GM23338 (cell line): ENCODE measurements at regions not wholly inside any gene's neighbourhood (a gene's known extent, or its start where the extent isn't known, plus 50 kb on each side); places are given as distances from the start of the nearest gene placed in this dataset.

Experiments
- ATAC-seq: fragments of 200-7000 bp; cut with Tn5 transposase; 3 replicates; pipeline ENCODE4 v1.9.1; 2020
- DNase-seq: peaks from one replicate; pipeline ENCODE4 v3.0.0-alpha.2; 2015; ENCODE audit warnings: low spot score
- H2AFZ ChIP-seq: fragments of 200-600 bp; sonication (generic); 2 replicates; pipeline ENCODE4 v1.8.0; 2016; ENCODE audit warnings: antibody characterized with exemption, mild to moderate bottlenecking, moderate library complexity
- H3F3A ChIP-seq: fragments of 200-600 bp; sonication (generic); replicated peaks from 2 replicates; pipeline ENCODE4 v1.8.0; 2017; ENCODE audit warnings: antibody characterized with exemption, mixed run types, low read depth
- H3K27ac ChIP-seq: fragments of 200-600 bp; sonication (generic); 2 replicates; pipeline ENCODE4 v1.6.1; 2016; ENCODE audit warnings: low read depth
- H3K27me3 ChIP-seq: fragments of 200-600 bp; sonication (generic); 2 replicates; pipeline ENCODE4 v1.8.0; 2016; ENCODE audit warnings: mild to moderate bottlenecking, mixed run types, moderate library complexity; ENCODE audit not compliant: insufficient read depth
- H3K36me3 ChIP-seq: fragments of 200-600 bp; sonication (generic); 2 replicates; pipeline ENCODE4 v1.8.0; 2016; ENCODE audit warnings: mild to moderate bottlenecking; ENCODE audit not compliant: insufficient read depth
- H3K4me1 ChIP-seq: fragments of 200-600 bp; sonication (generic); 2 replicates; pipeline ENCODE4 v1.8.0; 2016; ENCODE audit warnings: mild to moderate bottlenecking, moderate library complexity; ENCODE audit not compliant: insufficient read depth
- H3K4me2 ChIP-seq: fragments of 200-600 bp; sonication (generic); 2 replicates; pipeline ENCODE4 v1.7.1; 2017; ENCODE audit warnings: mixed run types
- H3K4me3 ChIP-seq: fragments of 200-600 bp; sonication (generic); 2 replicates; pipeline ENCODE4 v1.6.1; 2016; ENCODE audit warnings: mixed run types
- H3K79me2 ChIP-seq: fragments of 200-600 bp; sonication (generic); replicated peaks from 2 replicates; pipeline ENCODE4 v1.8.0; 2017; ENCODE audit warnings: mild to moderate bottlenecking; ENCODE audit not compliant: insufficient read depth
- H3K9me2 ChIP-seq: fragments of 200-600 bp; sonication (generic); 2 replicates; pipeline ENCODE4 v1.8.0; 2017; ENCODE audit not compliant: insufficient read depth
- H4K20me1 ChIP-seq: fragments of 200-600 bp; sonication (generic); replicated peaks from 2 replicates; pipeline ENCODE4 v1.8.0; 2017; ENCODE audit warnings: mild to moderate bottlenecking; ENCODE audit not compliant: insufficient read depth
- H3K27ac Mint-ChIP-seq: 2 replicates; pipeline ENCODE4 v1.8.0; 2020; ENCODE audit warnings: inconsistent platforms, mild to moderate bottlenecking, moderate library complexity, mixed read lengths
- H3K27me3 Mint-ChIP-seq: 3 replicates; pipeline ENCODE4 v1.8.0; 2022; ENCODE audit warnings: low read depth, mild to moderate bottlenecking, moderate library complexity, mixed read lengths, inconsistent platforms; ENCODE audit not compliant: insufficient read depth, poor library complexity
- H3K36me3 Mint-ChIP-seq: 3 replicates; pipeline ENCODE4 v1.8.0; 2021; ENCODE audit warnings: low read depth, mild to moderate bottlenecking, inconsistent platforms, moderate library complexity, mixed read lengths
- H3K4me1 Mint-ChIP-seq: 3 replicates; pipeline ENCODE4 v1.8.0; 2020; ENCODE audit warnings: mild to moderate bottlenecking, inconsistent platforms, mixed read lengths
- H3K4me3 Mint-ChIP-seq: 3 replicates; pipeline ENCODE4 v1.8.0; 2021; ENCODE audit warnings: moderate library complexity, mild to moderate bottlenecking, inconsistent platforms, mixed read lengths
- H3K9me3 Mint-ChIP-seq: 3 replicates; pipeline ENCODE4 v1.8.0; 2020; ENCODE audit warnings: moderate library complexity, mild to moderate bottlenecking, inconsistent platforms, mixed read lengths
- CREB1 ChIP-seq: fragments of 250-450 bp; sonication (Bioruptor Pico); IDR thresholded peaks from 2 replicates; pipeline ENCODE4 v1.5.0; 2020; ENCODE audit warnings: low read depth, mild to moderate bottlenecking, moderate library complexity
- EZH2 ChIP-seq: fragments of 200-600 bp; sonication (generic); IDR thresholded peaks from one replicate; pipeline ENCODE4 v1.8.0; 2017; ENCODE audit warnings: antibody characterized with exemption, mild to moderate bottlenecking, low read depth; ENCODE audit not compliant: unreplicated experiment
- EZH2phosphoT487 ChIP-seq: fragments of 200-600 bp; sonication (generic); IDR thresholded peaks from one replicate; pipeline ENCODE4 v1.8.1; 2018; ENCODE audit warnings: antibody characterized with exemption; ENCODE audit not compliant: unreplicated experiment
- JUNB ChIP-seq: IDR thresholded peaks from one replicate; pipeline ENCODE4 v1.6.1; 2016; ENCODE audit warnings: antibody characterized with exemption; ENCODE audit not compliant: unreplicated experiment
- NANOG ChIP-seq: IDR thresholded peaks from 2 replicates; pipeline ENCODE4 v1.6.1; 2016; ENCODE audit warnings: antibody characterized with exemption, borderline replicate concordance
- POLR2AphosphoS5 ChIP-seq: IDR thresholded peaks from 2 replicates; pipeline ENCODE4 v1.6.1; 2016; ENCODE audit warnings: antibody characterized with exemption, low read depth
- ZNF114 ChIP-seq: fragments of 250-450 bp; sonication (Bioruptor Pico); IDR thresholded peaks from 2 replicates; pipeline ENCODE4 v1.5.0; 2020; ENCODE audit warnings: mild to moderate bottlenecking, moderate library complexity
- ZNF331 ChIP-seq: fragments of 250-450 bp; sonication (Bioruptor Pico); IDR thresholded peaks from 2 replicates; pipeline ENCODE4 v1.5.0; 2020; ENCODE audit warnings: low read depth, mild to moderate bottlenecking, moderate library complexity
- TF ChIP-seq, protein P1 (sequence below): fragments of 250-450 bp; sonication (Bioruptor Pico); IDR thresholded peaks from 2 replicates; pipeline ENCODE4 v1.5.0; 2020; ENCODE audit warnings: mild to moderate bottlenecking, moderate library complexity
- TF ChIP-seq, protein P2 (sequence below), 2 experiments: fragments of 200-600 bp in 1 of 2; sonication (generic) in 1 of 2; conservative IDR thresholded peaks; 2 replicates each; pipeline versions ENCODE4 v1.5.1 to v1.6.1; 2016 to 2017; ENCODE audit warnings: antibody characterized with exemption in 2 of 2, low read depth in 2 of 2, mild to moderate bottlenecking in 2 of 2, moderate library complexity in 1 of 2
- TF ChIP-seq, protein P3 (sequence below): IDR thresholded peaks from 2 replicates; pipeline ENCODE4 v1.6.1; 2016; ENCODE audit warnings: antibody characterized with exemption

DNA sequence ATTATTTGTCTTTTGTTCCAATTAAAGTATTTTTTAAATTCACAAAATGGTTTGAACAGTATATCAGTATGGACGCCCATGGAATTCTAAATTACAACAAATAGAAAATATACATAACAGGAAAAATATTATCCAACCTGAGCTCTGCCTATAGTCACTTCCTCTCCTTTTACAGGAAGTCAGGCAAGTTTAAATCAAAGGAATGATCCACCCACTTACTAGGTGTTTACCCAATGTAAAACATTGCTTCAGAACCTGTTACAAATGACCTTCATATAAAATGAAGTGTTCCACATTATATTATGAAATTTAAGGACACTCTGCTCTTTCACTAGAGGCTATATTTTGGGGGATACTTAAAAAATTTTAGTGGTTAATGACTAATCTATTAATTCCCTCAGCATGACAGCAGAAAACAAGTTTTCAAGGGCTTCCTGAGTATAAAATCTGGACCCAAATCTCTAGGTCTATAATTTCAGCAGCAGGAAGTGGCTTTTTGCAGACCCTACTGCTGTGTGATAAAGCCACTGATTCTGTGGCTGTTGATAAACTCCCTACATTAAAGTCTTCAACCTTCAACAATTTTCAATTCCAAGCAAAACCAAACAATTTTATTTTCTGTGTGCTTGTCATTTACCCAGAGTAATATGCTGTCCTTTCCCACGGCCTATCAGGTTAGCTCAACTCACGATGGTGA lies 722.6 kb downstream of the GATA3 start:
- peak overlapping the region; percentile 40; the same call in 1 of the 2 replicates for H2AFZ ChIP-seq
- H3K27ac ChIP-seq, result no peak overlapping the region
- no peak overlapping the region for H3K4me3 ChIP-seq
- no peaks in the 10 kb centered on the region for H3K79me2 ChIP-seq
- Mint-ChIP-seq H3K9me3 (no peaks in the 10 kb centered on the region), H3K4me1 (no peaks in the 10 kb centered on the region; the same call in 2 of the 3 replicates), H3K27ac (no peak overlapping the region), H3K27me3 (no peaks in the 10 kb centered on the region), H3K36me3 (no peaks in the 10 kb centered on the region), H3K4me3 (no peak overlapping the region)
- no peaks in the 10 kb centered on the region for H3K36me3 ChIP-seq
- ATAC-seq, result no peak
- no peaks in the 10 kb centered on the region for H3F3A ChIP-seq
- DNase-seq, result no peak
- TF ChIP-seq, protein P1, sequence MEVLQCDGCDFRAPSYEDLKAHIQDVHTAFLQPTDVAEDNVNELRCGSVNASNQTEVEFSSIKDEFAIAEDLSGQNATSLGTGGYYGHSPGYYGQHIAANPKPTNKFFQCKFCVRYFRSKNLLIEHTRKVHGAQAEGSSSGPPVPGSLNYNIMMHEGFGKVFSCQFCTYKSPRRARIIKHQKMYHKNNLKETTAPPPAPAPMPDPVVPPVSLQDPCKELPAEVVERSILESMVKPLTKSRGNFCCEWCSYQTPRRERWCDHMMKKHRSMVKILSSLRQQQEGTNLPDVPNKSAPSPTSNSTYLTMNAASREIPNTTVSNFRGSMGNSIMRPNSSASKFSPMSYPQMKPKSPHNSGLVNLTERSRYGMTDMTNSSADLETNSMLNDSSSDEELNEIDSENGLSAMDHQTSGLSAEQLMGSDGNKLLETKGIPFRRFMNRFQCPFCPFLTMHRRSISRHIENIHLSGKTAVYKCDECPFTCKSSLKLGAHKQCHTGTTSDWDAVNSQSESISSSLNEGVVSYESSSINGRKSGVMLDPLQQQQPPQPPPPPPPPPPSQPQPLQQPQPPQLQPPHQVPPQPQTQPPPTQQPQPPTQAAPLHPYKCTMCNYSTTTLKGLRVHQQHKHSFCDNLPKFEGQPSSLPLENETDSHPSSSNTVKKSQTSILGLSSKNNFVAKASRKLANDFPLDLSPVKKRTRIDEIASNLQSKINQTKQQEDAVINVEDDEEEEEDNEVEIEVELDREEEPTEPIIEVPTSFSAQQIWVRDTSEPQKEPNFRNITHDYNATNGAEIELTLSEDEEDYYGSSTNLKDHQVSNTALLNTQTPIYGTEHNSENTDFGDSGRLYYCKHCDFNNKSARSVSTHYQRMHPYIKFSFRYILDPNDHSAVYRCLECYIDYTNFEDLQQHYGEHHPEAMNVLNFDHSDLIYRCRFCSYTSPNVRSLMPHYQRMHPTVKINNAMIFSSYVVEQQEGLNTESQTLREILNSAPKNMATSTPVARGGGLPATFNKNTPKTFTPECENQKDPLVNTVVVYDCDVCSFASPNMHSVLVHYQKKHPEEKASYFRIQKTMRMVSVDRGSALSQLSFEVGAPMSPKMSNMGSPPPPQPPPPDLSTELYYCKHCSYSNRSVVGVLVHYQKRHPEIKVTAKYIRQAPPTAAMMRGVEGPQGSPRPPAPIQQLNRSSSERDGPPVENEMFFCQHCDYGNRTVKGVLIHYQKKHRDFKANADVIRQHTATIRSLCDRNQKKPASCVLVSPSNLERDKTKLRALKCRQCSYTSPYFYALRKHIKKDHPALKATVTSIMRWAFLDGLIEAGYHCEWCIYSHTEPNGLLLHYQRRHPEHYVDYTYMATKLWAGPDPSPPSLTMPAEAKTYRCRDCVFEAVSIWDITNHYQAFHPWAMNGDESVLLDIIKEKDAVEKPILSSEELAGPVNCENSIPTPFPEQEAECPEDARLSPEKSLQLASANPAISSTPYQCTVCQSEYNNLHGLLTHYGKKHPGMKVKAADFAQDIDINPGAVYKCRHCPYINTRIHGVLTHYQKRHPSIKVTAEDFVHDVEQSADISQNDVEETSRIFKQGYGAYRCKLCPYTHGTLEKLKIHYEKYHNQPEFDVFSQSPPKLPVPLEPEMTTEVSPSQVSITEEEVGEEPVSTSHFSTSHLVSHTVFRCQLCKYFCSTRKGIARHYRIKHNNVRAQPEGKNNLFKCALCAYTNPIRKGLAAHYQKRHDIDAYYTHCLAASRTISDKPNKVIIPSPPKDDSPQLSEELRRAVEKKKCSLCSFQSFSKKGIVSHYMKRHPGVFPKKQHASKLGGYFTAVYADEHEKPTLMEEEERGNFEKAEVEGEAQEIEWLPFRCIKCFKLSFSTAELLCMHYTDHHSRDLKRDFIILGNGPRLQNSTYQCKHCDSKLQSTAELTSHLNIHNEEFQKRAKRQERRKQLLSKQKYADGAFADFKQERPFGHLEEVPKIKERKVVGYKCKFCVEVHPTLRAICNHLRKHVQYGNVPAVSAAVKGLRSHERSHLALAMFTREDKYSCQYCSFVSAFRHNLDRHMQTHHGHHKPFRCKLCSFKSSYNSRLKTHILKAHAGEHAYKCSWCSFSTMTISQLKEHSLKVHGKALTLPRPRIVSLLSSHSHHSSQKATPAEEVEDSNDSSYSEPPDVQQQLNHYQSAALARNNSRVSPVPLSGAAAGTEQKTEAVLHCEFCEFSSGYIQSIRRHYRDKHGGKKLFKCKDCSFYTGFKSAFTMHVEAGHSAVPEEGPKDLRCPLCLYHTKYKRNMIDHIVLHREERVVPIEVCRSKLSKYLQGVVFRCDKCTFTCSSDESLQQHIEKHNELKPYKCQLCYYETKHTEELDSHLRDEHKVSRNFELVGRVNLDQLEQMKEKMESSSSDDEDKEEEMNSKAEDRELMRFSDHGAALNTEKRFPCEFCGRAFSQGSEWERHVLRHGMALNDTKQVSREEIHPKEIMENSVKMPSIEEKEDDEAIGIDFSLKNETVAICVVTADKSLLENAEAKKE (CRISPR knock-in tag), result no peak
- TF ChIP-seq ZNF331 (CRISPR knock-in tag), result no peak
- TF ChIP-seq POLR2AphosphoS5, result no peak
- TF ChIP-seq ZNF114 (CRISPR knock-in tag), result no peak
- no peak for TF ChIP-seq EZH2phosphoT487
- TF ChIP-seq CREB1, result no peak
- TF ChIP-seq, protein P2, sequence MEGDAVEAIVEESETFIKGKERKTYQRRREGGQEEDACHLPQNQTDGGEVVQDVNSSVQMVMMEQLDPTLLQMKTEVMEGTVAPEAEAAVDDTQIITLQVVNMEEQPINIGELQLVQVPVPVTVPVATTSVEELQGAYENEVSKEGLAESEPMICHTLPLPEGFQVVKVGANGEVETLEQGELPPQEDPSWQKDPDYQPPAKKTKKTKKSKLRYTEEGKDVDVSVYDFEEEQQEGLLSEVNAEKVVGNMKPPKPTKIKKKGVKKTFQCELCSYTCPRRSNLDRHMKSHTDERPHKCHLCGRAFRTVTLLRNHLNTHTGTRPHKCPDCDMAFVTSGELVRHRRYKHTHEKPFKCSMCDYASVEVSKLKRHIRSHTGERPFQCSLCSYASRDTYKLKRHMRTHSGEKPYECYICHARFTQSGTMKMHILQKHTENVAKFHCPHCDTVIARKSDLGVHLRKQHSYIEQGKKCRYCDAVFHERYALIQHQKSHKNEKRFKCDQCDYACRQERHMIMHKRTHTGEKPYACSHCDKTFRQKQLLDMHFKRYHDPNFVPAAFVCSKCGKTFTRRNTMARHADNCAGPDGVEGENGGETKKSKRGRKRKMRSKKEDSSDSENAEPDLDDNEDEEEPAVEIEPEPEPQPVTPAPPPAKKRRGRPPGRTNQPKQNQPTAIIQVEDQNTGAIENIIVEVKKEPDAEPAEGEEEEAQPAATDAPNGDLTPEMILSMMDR (conservative IDR thresholded peaks at IDR 0.05; ENCODE audit: low read depth in 2 of 2), result no peak
- no peak for TF ChIP-seq EZH2
- no peak for TF ChIP-seq NANOG
- TF ChIP-seq, protein P3, sequence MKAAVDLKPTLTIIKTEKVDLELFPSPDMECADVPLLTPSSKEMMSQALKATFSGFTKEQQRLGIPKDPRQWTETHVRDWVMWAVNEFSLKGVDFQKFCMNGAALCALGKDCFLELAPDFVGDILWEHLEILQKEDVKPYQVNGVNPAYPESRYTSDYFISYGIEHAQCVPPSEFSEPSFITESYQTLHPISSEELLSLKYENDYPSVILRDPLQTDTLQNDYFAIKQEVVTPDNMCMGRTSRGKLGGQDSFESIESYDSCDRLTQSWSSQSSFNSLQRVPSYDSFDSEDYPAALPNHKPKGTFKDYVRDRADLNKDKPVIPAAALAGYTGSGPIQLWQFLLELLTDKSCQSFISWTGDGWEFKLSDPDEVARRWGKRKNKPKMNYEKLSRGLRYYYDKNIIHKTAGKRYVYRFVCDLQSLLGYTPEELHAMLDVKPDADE, result no peak
- TF ChIP-seq JUNB, result no peak
- H3K4me1 ChIP-seq, result no peaks in the 10 kb centered on the region
- H4K20me1 ChIP-seq, result no peaks in the 10 kb centered on the region
- H3K9me2 ChIP-seq, result no peaks in the 10 kb centered on the region
- H3K4me2 ChIP-seq, result no peak overlapping the region
- H3K27me3 ChIP-seq, result no peaks in the 10 kb centered on the region
